ENCODE measurements at regions not wholly inside any gene's neighbourhood (a gene's known extent, or its start where the extent isn't known, plus 50 kb on each side); places are given as distances from the start of the nearest gene placed in this dataset.

DNA sequence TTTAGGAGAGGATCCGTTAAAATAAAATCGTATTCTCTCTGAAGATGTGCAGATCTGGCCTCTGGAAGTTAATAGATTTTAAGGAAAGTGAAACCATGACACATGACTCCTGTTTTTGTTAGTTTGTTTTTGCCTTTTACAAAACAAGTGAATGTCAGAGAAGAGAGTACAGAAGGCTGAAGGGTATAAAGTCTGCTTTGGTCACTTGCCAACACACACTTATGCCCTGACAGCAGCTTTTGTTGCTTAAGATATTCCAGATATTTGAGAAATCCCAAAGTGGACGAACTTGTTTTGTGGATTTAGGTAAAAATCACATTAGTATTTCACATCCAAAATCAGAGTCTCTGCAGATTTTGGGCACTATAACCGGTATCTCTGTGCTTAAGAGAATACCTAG lies 192.4 kb upstream of the RASGEF1B start:
- H3K9me3 ChIP-seq = no peaks in the 10 kb centered on the region; the same call in 1 of the 2 replicates

GRCh38 chr4:81663368-81663767 lies 191.7 kb upstream of the RASGEF1B start:
- no peaks in the 10 kb centered on the region for H3K27me3 ChIP-seq (replicated peaks; ENCODE audit: control insufficient read depth, insufficient read depth, low read length)
- no peaks in the 10 kb centered on the region for H3K27me3 Mint-ChIP-seq (ENCODE audit: insufficient read depth, unreplicated experiment)
- DNase-seq = no peak
- no peaks in the 10 kb centered on the region for H3K36me3 Mint-ChIP-seq (ENCODE audit: insufficient read depth, unreplicated experiment)
- no TSS peak for BruUV-seq (replicated peaks)
- H3K4me3 ChIP-seq (ENCODE audit: low read depth, low read length) = no peak overlapping the region
- H3K4me1 ChIP-seq = no peaks in the 10 kb centered on the region
- peaks cover 8% of the 10 kb centered on the region for H3K4me1 Mint-ChIP-seq (ENCODE audit: low read depth, unreplicated experiment)
- H3K36me3 ChIP-seq (ENCODE audit: control insufficient read depth, insufficient read depth, low read length) = no peaks in the 10 kb centered on the region
- TF ChIP-seq, protein P1, sequence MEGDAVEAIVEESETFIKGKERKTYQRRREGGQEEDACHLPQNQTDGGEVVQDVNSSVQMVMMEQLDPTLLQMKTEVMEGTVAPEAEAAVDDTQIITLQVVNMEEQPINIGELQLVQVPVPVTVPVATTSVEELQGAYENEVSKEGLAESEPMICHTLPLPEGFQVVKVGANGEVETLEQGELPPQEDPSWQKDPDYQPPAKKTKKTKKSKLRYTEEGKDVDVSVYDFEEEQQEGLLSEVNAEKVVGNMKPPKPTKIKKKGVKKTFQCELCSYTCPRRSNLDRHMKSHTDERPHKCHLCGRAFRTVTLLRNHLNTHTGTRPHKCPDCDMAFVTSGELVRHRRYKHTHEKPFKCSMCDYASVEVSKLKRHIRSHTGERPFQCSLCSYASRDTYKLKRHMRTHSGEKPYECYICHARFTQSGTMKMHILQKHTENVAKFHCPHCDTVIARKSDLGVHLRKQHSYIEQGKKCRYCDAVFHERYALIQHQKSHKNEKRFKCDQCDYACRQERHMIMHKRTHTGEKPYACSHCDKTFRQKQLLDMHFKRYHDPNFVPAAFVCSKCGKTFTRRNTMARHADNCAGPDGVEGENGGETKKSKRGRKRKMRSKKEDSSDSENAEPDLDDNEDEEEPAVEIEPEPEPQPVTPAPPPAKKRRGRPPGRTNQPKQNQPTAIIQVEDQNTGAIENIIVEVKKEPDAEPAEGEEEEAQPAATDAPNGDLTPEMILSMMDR (IDR thresholded peaks at IDR 0.05; ENCODE audit: insufficient read depth in 1 of 2, low read depth in 1 of 2, low read length in 1 of 2, severe bottlenecking in 1 of 2, unreplicated experiment in 1 of 2) = no peak
- H3K9me3 ChIP-seq = no peaks in the 10 kb centered on the region; the same call in 1 of the 2 replicates
- ChIA-PET CTCF (no interaction called here), POLR2A (no interaction called here)
- H3K4me3 Mint-ChIP-seq (ENCODE audit: unreplicated experiment) = no peak overlapping the region
- H3K9me3 Mint-ChIP-seq (ENCODE audit: unreplicated experiment) = peaks cover 16% of the 10 kb centered on the region
- H3K27ac Mint-ChIP-seq (ENCODE audit: unreplicated experiment) = no peak overlapping the region
- intact Hi-C loops (cut with micrococcal nuclease; ENCODE audit: unreplicated experiment) = no loop called here

More for the DNA sequence above, 192.4 kb upstream of the RASGEF1B start:
- TF ChIP-seq, protein P1 (IDR thresholded peaks at IDR 0.05; ENCODE audit: insufficient read depth in 1 of 2, low read depth in 1 of 2, low read length in 1 of 2, severe bottlenecking in 1 of 2, unreplicated experiment in 1 of 2) = no peak
- H3K27me3 Mint-ChIP-seq (ENCODE audit: insufficient read depth, unreplicated experiment) = no peaks in the 10 kb centered on the region
- no TSS peak for BruUV-seq (replicated peaks)
- peaks cover 15% of the 10 kb centered on the region for H3K4me1 Mint-ChIP-seq (ENCODE audit: low read depth, unreplicated experiment)
- ChIA-PET CTCF (interaction anchor here (0.5 kb wide), 1 partner anchor 696 kb away, joined by 3 read pairs; no protein-coding TSS in a partner anchor), POLR2A (no interaction called here)
- no peaks in the 10 kb centered on the region for H3K36me3 Mint-ChIP-seq (ENCODE audit: insufficient read depth, unreplicated experiment)
- DNase-seq = no peak
- intact Hi-C loops (cut with micrococcal nuclease; ENCODE audit: unreplicated experiment) = no loop called here
- Histone ChIP-seq H3K36me3 (ENCODE audit: control insufficient read depth, insufficient read depth, low read length) (no peaks in the 10 kb centered on the region), H3K4me3 (ENCODE audit: low read depth, low read length) (no peak overlapping the region), H3K4me1 (no peaks in the 10 kb centered on the region), H3K27me3 (replicated peaks; ENCODE audit: control insufficient read depth, insufficient read depth, low read length) (no peaks in the 10 kb centered on the region)
- no peak overlapping the region for H3K27ac Mint-ChIP-seq (ENCODE audit: unreplicated experiment)
- no peak overlapping the region for H3K4me3 Mint-ChIP-seq (ENCODE audit: unreplicated experiment)
- H3K9me3 Mint-ChIP-seq (ENCODE audit: unreplicated experiment) = peaks cover 9% of the 10 kb centered on the region

- Mint-ChIP-seq H3K4me3 (ENCODE audit: unreplicated experiment) (no peak overlapping the region), H3K27ac (ENCODE audit: unreplicated experiment) (no peak overlapping the region), H3K36me3 (ENCODE audit: insufficient read depth, unreplicated experiment) (no peaks in the 10 kb centered on the region), H3K27me3 (ENCODE audit: insufficient read depth, unreplicated experiment) (no peaks in the 10 kb centered on the region), H3K9me3 (ENCODE audit: unreplicated experiment) (peaks cover 17% of the 10 kb centered on the region), H3K4me1 (ENCODE audit: low read depth, unreplicated experiment) (peaks cover 5% of the 10 kb centered on the region)
- no peaks in the 10 kb centered on the region for H3K27me3 ChIP-seq (replicated peaks; ENCODE audit: control insufficient read depth, insufficient read depth, low read length)
- no peak for DNase-seq
- ChIA-PET POLR2A (no interaction called here), CTCF (no interaction called here)
- BruUV-seq (replicated peaks) = no TSS peak
- TF ChIP-seq, protein P1 (IDR thresholded peaks at IDR 0.05; ENCODE audit: insufficient read depth in 1 of 2, low read depth in 1 of 2, low read length in 1 of 2, severe bottlenecking in 1 of 2, unreplicated experiment in 1 of 2) = no peak
- H3K4me1 ChIP-seq = no peaks in the 10 kb centered on the region
- no peaks in the 10 kb centered on the region; the same call in 1 of the 2 replicates for H3K9me3 ChIP-seq
- no peak overlapping the region for H3K4me3 ChIP-seq (ENCODE audit: low read depth, low read length)
- intact Hi-C loops (cut with micrococcal nuclease; ENCODE audit: unreplicated experiment) = loop anchor here (10.0 kb wide), 1 partner anchor 186 kb away; no protein-coding TSS in a partner anchor
- H3K36me3 ChIP-seq (ENCODE audit: control insufficient read depth, insufficient read depth, low read length) = no peaks in the 10 kb centered on the region
Measured at GRCh38 chr4:81659051-81659450, 187.3 kb upstream of the RASGEF1B start.

All from Caco-2 (cell line).